HuH-7.5 (cell line): ENCODE measurements at regions not wholly inside any gene's neighbourhood (a gene's known extent, or its start where the extent isn't known, plus 50 kb on each side); places are given as distances from the start of the nearest gene placed in this dataset.

ENCODE experiments used
- DNase-seq: peaks from one replicate; pipeline ENCODE4 v3.0.0; 2011; ENCODE audit warnings: low spot score

DNA sequence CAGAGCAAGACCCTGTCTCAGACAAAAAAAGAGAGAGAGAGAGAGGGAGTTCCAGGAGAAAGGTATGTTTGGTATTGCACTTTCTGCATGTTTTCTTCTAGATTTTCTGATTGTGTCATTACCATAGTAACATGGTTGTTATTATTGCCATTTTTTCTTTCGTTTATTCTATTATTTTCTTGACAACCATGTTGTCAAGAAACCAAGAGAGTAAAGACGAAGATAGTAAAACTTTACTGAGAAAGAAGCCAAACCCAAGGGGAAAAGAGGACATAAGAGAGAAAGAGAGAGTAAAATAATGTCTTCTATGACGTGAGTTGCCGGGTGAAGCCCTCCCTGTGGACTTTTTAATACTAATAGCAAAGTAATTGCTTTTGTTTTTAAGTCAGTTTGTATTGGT is 1186.0 kb upstream of the SEL1L start:
- no peak for DNase-seq

DNA sequence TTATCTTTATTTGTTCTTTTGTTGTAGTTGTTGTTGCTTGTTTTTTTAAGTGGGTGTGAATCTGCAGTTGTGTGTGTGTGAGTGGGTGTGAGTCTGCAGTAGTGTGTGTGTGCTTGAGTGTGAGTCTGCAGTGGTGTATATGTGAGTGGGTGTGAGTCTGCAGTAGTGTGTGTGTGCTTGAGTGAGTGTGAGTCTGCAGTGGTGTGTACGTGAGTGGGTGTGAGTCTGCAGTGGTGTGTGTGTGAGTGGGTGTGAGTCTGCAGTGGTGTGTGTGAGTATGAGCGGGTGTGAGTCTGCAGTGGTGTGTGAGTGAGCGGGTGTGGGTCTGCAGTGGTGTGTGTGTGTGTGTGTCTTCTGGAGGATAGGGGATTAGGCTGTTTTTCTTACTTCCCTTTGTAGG is 1186.8 kb upstream of the SEL1L start:
- DNase-seq: no peak

DNA sequence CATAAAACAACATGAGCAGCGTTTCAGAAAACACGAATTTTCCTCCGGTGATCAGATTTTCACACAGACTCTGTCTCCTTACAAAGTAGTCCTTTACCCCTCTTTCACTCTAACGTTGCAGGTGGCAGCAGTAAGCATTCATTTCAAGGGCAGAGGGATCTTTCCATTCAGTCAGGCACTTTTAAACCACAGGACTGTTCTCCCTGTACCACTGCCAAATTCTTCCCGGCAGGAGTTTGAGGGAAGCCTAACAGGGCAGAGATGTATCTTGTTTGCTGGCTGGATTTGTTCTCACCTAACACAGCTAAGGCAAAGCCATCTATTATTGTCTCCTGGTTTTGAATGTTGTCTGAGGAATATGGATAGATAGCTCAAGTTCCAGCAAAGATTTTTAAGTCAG is 1187.3 kb upstream of the SEL1L start:
- no peak for DNase-seq

DNA sequence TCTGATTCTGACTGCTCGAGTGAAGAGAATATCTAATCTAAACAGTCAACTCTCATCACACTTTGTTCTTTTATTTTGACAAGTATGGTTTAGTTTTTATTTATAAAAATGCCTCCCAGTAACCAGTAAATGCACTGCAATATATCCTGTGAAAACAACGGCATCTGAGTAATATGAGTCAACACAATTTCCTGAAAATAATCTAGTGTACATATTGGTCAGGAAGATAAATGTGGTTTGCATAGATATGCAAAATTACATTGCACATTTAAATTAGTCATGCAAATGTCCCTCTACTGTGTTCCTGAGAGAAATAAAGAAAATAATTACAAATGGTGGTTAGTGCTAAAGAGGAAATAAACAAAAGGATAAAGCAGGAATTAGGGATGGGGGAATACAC is 1190.7 kb upstream of the SEL1L start:
- DNase-seq: no peak

DNA sequence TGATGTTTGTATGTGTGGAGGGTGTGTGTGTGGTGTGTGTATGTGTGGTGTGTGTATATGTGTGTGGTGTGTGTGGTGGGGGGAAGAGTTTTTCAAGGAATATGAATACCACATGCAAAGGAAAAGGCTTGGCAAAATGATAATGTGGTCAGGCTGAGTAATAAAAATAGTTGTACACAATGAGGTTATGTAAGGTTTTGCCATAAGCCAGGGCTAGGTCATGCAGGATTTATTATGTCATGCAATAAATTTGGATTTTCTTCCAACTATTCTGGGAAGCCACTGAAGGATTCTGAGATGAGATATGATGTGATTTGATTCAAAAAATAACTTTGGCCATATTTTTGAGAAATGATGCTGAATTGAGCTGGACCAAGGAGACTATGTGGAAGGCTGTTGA is 1191.6 kb upstream of the SEL1L start:
- DNase-seq: no peak

DNA sequence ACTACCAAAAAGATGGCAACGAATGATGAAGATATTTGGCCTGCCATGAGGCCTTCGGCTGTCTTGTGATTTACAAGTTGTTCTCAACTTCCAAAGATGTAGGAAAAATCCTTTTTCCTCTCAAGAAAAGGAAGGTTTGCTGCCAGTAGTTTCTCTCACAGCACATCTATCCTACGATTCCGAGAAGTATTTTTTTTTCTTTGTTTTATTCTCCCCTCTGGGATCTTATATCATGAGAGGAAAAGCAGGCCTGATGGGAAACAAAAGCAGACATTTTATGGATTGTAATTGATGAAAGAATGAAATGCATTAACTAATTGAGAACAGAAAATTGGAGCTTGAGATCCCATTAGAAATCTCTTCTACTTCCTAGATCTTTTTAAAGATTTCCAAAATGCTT is 1197.9 kb upstream of the SEL1L start:
- no peak for DNase-seq

DNA sequence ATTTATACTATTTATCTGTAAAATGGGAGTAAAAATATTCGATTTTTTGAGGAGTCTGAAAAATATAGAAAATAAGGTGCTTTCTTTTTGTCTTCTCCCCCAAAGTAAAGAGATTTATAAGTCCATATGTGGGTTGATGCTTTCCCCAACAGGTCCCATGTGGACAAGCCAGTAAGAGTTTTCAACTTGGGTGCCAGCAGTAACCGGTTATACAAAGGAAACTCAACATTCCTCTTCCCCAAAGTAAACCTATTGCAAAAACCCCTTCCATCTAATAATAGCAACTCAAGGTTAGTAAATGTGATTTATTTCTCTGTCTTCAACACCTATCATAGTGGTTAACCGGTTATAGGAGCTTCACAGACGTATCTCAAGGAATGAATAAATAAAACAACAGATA is 1206.9 kb upstream of the SEL1L start:
- no peak for DNase-seq

DNA sequence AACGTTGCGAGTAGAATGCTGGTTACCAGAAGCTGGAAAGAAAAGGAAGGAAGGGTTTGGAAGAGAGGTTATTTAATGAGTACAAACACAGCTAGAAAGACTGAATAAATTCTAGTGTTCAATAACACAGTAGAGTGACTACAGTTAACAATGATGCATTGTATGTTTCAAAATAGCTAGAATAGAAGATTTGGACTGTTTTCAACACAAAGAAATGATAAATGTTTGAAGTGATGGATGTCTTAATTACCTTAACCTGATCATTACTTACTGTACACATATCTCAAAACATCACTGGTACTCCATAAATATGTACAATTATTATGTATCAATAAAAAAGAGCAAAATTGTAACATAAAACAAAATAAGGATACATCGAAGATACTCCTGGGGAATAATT is 1221.8 kb upstream of the SEL1L start:
- no peak for DNase-seq

DNA sequence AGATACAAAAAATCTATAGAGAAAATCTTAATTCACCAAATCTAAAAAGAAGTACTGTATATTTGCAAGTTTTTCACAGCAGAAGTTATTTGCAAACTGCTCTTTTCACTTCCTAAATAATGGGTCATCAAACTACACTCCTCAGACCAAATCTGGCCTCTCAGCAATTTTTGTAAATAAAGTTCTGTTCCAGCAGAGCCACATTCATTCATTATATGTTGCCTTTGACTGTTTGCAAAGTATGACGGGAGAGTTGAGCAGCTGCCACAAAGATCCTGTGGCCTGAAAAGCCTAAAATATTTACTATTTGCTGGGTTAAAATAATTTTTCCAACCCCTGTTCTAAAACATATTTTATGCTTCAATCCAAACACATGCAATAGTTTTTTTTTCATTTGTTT is 1222.3 kb upstream of the SEL1L start:
- DNase-seq: no peak

DNA sequence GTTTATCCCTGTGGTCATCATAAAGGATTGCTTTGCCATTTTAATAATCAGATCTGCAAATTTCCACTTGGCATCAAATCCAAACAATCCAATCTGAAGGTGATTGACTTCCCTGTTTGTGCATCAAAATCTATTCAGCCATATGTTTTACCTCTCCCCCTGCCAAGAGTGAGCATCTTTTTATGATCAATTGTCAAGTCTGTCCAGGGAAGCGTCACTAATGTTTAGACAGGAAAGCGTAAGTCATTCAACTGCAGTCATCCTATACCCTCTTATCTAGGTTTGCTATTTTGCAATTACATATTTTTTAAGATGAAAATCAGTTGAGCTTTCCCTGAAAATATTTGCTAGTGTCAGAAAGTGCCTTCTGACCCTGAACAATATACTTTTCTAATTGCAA is 1224.1 kb upstream of the SEL1L start:
- no peak for DNase-seq

DNA sequence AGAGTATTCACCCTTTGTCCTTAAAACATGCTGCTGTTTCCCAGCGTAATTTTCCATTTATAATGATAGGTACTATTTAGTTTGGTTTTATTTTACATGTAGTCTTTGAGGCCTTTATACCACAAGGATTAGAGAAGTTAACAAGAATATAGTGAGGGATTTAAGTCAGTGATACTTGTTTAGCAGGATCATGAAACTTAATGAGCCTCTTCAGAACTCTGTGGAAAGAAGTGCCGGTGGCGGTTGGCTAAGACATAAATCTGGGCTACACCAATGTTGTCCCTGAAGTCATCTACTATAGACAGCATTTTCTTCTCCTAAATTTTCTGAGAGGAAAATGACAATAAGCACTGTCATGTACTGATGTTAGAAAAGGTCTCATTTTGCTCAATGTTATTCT is 1226.0 kb upstream of the SEL1L start:
- DNase-seq: no peak

DNA sequence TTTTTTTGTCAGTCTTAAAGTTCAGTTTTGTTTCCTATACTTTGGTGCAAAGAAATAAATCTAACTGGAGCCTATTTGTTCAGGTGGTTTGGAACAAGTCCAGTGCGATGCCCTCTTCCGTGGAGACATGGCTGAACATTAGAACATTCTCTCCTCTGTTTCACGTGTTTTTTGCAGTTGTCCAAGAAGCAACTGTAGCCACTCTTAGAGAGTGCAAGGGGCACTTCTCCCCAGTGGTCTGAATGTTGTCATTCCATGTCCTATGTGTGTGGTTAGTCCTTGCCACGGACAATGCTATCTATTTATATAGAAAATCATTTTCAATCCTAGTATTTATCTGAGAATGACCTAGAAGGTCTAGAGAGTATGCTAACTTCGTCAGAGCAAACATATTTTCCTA is 1232.5 kb upstream of the SEL1L start:
- no peak for DNase-seq

DNA sequence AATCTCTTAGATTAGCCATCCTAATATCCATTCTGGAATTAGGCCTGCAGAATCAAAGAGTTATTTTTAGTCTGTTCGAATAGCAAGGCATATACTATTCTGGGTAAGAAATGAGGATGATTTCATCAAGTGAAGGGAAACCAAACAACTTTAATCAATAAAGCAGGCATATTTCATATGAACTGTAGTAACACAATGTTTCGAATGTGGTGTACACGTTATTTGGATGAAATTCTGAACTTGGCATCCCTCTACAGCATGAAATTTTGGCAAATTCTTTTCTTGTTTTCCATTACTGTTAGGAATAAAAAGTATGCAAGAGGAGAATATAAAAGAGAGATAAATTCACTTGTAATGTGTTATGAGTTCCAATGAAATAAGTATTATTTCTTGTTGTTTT is 1233.3 kb upstream of the SEL1L start:
- no peak for DNase-seq

DNA sequence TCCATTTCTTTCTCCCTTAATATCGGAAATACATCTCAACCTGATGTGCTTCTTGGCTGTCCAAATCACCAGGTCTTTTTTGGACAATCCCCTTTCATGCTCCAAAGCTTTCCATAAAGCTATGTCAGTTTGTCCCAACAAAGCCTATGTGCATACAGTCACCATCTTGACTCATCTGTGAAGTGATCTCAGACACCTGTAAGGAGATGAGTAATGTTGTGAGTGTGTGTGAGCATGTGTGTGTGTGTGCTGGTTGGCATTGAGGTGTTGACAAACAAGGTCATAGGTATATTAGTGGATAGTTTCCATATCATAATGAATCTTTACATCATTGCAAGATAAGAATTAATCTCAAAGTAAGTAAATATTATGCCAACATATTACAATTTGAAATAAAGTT is 1243.3 kb upstream of the SEL1L start:
- no peak for DNase-seq

DNA sequence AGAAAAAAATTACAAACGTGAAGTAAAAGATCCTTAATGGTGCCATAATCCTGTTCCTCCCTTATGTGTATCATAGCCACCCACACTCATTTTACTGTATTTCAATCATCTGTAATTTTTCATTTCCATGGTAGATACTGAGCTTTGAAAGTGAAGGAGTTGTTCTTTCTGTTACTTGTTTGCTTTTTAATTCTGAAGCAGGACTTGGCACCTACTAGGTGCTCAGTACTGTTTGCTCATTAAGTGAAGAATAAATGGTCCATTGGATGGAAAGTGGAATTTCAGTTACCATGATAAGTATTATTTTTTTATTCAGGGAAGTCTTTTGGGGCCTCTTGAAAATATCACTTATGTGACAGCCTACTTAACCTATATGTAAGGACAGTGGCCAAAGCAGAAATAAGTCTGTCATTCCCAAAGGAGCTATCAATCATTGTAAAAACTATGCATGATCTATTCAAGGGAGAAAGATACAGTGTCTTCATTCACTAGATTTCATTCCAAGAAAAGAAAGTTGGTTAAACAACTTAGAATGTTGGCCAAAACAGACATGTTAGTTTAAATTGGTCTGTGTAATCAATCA is 1244.4 kb upstream of the SEL1L start:
- no peak for DNase-seq

DNA sequence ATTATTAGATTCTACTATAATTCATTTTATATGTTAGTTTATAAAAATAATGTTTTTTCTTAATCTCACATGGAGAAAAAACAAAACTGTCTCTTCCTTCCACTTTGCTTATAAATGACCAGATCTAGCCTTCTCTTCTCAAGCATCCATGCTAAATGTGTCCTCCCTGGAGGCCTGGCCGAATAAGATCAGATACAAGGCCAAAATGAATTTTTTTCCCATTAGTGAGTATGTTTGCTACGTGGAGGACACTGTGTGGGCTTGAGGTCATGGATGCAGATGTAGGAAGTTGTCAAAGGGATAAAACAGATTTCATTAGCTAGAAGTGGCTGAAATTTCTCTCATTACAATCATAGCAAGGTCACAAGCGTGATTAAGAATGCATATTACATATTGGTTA is 1244.9 kb upstream of the SEL1L start:
- DNase-seq: no peak

DNA sequence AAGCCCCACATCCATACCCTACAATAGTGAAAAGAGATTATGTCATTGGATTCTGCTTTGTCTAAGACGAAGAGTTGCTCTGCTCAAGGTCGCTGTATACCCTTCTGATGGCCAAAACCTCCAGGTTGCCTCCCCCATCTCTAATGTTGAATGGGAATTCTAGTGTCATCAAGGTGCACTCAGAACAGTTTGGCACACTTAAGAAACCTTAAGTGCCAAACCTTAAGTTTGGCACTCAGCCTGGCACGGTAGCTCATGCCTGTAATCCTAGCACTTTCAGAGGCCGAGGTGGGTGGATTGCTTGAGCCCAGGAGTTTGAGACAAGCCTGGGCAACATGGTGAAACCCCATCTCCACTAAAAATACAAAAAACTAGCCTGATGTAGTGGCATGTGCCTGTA is 1245.6 kb upstream of the SEL1L start:
- DNase-seq: no peak

DNA sequence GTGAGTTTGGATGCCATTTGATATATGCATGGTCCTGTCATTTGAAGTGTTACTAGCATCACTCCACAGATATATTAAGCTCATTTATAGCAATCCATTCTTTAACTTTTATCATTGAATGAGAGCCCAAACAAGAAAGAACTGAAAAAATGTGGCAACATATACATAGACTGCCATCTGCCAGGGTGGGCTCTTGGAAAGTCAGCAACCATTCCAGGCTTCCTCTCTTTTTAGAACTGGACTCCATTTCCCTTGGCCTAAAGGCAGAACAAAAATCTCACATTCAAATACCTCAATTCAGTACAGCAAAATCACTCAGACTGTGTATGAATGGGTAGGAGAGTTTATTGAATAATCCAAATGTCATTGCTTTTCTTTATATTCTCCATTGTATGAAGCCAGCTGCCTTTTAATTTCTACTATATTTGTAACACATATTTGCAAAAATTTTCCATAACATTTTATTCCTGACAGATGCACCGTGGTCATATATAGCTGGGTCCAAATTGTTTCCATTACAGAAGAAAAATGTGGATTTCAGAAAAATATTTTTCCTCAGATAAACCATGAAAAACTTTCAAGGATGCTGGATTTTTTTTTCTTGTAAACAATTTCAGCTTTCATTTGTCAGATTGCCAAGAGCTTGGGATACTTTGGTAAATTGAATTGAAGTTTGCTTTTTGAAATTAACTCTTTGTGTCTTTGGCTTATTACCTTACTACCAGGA is 1252.3 kb upstream of the SEL1L start:
- no peak for DNase-seq

DNA sequence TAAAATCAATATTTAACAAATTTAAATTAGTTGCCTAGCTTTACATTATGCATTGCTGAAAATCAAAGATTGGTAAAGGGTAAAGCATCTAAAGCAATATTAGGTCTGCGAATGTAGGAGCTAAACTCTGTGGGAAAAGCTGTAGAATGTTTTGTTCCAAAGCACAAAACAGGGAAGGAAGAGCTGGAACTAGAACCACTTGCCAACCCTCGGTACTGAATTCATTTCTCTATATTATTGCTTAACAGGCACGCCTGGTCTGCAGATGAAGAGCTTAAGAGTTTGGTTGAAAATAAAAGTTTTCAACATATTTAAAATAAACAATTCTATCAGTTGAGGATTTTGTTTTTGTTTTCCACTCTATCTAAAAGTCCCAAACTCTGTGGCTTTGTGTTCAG is 1252.8 kb upstream of the SEL1L start:
- no peak for DNase-seq

DNA sequence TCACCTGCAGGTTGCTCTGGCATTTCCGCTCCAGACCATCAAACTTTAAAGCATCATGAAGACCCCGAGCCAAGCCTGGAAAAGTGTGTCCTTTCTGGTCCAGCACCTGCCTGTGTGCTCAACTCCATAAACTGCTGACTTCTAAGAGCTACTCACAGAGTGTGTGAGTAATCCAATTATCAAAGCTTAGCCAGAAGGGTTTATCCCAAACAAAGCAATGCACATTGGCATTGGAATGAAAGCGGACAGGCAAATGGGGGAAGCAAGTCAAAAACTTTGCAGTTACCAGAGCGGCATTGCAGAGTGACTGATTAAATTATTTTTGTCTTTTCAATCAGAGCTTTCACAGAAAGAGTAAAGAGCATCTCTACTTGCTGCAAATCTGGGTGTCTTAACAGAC is 1262.4 kb upstream of the SEL1L start:
- DNase-seq: no peak

DNA sequence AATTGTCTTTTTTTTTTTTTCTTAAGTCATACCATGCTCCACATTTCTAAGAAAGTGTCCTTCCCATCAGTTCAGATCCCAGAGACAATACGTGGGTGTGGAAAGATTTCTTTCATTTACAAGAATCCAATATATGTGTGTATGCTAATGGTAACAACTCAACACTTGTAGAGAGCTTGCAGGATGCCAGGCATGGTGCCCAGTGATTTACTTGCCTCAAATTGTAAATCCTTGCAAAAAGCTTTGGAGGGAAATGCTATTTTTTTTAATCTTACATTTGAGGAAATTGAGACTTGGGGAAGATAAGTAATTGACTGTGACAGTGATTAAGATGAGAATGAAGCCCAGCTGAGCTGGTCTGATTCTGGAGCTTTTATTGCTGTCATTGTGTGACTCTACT is 1264.6 kb upstream of the SEL1L start:
- no peak for DNase-seq

DNA sequence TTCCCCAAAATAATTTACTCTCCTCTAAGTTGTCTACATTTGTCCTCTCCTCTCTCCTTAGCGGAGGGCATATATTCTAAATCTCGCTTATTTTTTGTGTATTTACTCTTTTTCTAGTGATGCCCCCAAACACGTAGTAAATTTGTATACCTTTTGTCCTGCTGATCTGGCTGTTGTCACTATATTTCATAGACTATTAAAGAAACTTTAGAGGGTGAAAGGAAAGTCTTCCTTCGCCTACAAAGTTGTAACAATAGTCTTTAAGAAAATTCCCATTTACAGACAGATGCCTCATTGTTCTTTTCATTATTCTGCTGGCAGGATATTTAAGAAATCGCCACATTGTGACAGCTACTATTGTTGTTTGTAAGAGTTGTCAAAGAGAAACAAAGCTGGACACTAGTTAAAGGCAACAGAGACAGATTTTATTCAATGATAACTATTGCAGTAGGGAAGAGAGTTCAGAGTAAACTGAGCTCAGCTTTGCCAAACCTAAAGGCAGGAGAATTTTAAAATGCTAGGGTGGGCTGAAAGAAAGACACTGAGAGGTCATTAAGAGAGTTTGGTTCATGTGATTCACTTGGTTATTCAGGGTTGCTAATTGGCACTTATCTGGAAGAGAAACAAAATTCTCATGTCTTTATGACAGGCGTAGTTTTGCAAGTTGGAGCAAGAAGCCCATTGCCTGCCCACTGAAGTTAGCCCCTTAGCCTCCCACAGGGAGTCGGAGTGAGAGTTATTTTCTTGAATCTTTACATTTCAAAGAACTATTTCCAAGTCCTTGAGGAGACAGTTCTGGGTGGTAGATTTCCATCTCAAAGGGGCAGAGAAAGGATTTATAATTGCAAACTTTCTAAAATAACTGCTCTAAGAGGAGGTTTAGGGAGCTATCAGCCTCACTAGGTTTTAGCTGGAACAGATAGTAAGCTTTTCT is 1272.5 kb upstream of the SEL1L start:
- DNase-seq: no peak

DNA sequence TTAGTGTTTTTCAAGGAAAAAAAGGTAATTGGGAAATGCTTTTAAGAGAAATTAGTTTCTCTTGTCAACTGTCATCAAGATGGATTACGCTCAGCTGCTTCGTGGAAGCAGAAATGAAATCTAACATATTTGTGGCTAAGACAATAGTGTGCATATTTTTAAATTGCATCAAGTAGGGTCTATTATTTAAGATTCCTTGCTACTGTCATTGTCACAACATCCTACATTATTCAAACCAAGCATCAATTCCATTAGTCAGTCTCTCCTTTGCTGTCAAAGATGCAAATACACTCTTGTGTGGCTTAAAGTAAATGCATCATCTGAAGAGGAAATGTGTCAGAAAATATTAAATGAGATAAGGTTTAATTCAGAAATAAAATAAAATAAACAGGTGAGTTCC is 1277.6 kb upstream of the SEL1L start:
- no peak for DNase-seq
